Liver (tissue), 8 donors: ENCODE measurements at regions not wholly inside any gene's neighbourhood (a gene's known extent, or its start where the extent isn't known, plus 50 kb on each side); places are given as distances from the start of the nearest gene placed in this dataset.

Source experiments
- DNase-seq: peaks from one replicate; pipeline ENCODE4 v3.0.0-alpha.2; 2017; ENCODE audit warnings: low spot score
- H3K27ac ChIP-seq, 2 donors: one replicate each; pipeline ENCODE4 v1.7.0; 2013; ENCODE audit warnings: inconsistent platforms in 2 of 2, low read length in 2 of 2, control low read depth in 1 of 2, low read depth in 1 of 2, mild to moderate bottlenecking in 1 of 2
- H3K27me3 ChIP-seq, 4 donors: one replicate each; pipeline versions ENCODE4 v1.6.1 to v1.7.0; 2013; ENCODE audit warnings: low read length in 3 of 4, inconsistent platforms in 1 of 4, mild to moderate bottlenecking in 1 of 4, moderate library complexity in 1 of 4; ENCODE audit not compliant: control insufficient read depth in 4 of 4, insufficient read depth in 4 of 4
- H3K36me3 ChIP-seq, 4 donors: one replicate each; pipeline versions ENCODE4 v1.6.1 to v1.7.0; 2013; ENCODE audit warnings: low read length in 3 of 4, mild to moderate bottlenecking in 3 of 4, low read depth in 1 of 4, moderate library complexity in 1 of 4; ENCODE audit not compliant: control insufficient read depth in 4 of 4, insufficient read depth in 3 of 4
- H3K4me1 ChIP-seq, 4 donors: one replicate each; pipeline versions ENCODE4 v1.6.1 to v1.7.0; 2013; ENCODE audit warnings: low read length in 3 of 4, mild to moderate bottlenecking in 3 of 4, moderate library complexity in 1 of 4; ENCODE audit not compliant: control insufficient read depth in 4 of 4, insufficient read depth in 4 of 4
- H3K4me3 ChIP-seq, 3 donors: one replicate each; pipeline versions ENCODE4 v1.6.1 to v1.7.0; 2013; ENCODE audit warnings: low read length in 3 of 3, control low read depth in 1 of 3, low read depth in 1 of 3, mild to moderate bottlenecking in 1 of 3
- H3K9ac ChIP-seq, 2 donors: one replicate each; pipeline ENCODE4 v1.7.0; 2013; ENCODE audit warnings: low read length in 2 of 2, mild to moderate bottlenecking in 2 of 2, moderate library complexity in 2 of 2, control low read depth in 1 of 2, low read depth in 1 of 2
- H3K9me3 ChIP-seq, 4 donors: one replicate each; pipeline versions ENCODE4 v1.6.1 to v1.7.0; 2013; ENCODE audit warnings: low read length in 3 of 4; ENCODE audit not compliant: control insufficient read depth in 4 of 4
- EGR1 ChIP-seq, 2 donors: IDR thresholded peaks; 2 replicates each; pipeline ENCODE4 v1.6.1; 2016 to 2018; ENCODE audit warnings: antibody characterized with exemption in 2 of 2, low read depth in 2 of 2
- FOXA1 ChIP-seq: IDR thresholded peaks from 2 replicates; pipeline ENCODE4 v1.6.1; 2016; ENCODE audit warnings: antibody characterized with exemption
- FOXA2 ChIP-seq: IDR thresholded peaks from 2 replicates; pipeline ENCODE4 v1.6.1; 2016; ENCODE audit warnings: antibody characterized with exemption
- GABPA ChIP-seq, 2 donors: IDR thresholded peaks in 1 of 2; conservative IDR thresholded peaks in 1 of 2; 2 replicates each; pipeline ENCODE4 v1.6.1; 2016; ENCODE audit warnings: antibody characterized with exemption in 2 of 2, mild to moderate bottlenecking in 1 of 2, moderate library complexity in 1 of 2
- HNF4A ChIP-seq, 2 donors: conservative IDR thresholded peaks; 2 replicates each; pipeline ENCODE4 v1.6.1; 2016; ENCODE audit warnings: antibody characterized with exemption in 2 of 2, mild to moderate bottlenecking in 2 of 2
- HNF4G ChIP-seq: IDR thresholded peaks from 2 replicates; pipeline ENCODE4 v1.6.1; 2016; ENCODE audit warnings: antibody characterized with exemption
- JUND ChIP-seq, 2 donors: IDR thresholded peaks; 2 replicates each; pipeline ENCODE4 v1.6.1; 2016; ENCODE audit warnings: antibody characterized with exemption in 2 of 2
- NR2F2 ChIP-seq: IDR thresholded peaks from 2 replicates; pipeline ENCODE4 v1.6.1; 2016; ENCODE audit warnings: antibody characterized with exemption
- RAD21 ChIP-seq, 2 donors: IDR thresholded peaks; 2 replicates each; pipeline ENCODE4 v1.6.1; 2016; ENCODE audit warnings: antibody characterized with exemption in 2 of 2, mild to moderate bottlenecking in 2 of 2
- RXRA ChIP-seq, 2 donors: IDR thresholded peaks; 2 replicates each; pipeline ENCODE4 v1.6.1; 2017 to 2018; ENCODE audit warnings: antibody characterized with exemption in 2 of 2, mild to moderate bottlenecking in 1 of 2
- SP1 ChIP-seq: IDR thresholded peaks from 2 replicates; pipeline ENCODE4 v1.6.1; 2018; ENCODE audit warnings: antibody characterized with exemption, mild to moderate bottlenecking
- TAF1 ChIP-seq: conservative IDR thresholded peaks from 2 replicates; pipeline ENCODE4 v1.6.1; 2016; ENCODE audit warnings: antibody characterized with exemption, mild to moderate bottlenecking
- YY1 ChIP-seq: IDR thresholded peaks from 2 replicates; pipeline ENCODE4 v1.6.1; 2016; ENCODE audit warnings: antibody characterized with exemption, mild to moderate bottlenecking
- WGBS: extraction: QIAGEN DNeasy Blood & Tissue Kit; methylation state at CpG from one replicate; pipeline ENCODE4 v1.1.7; 2013; 5-methylcytosine and 5-hydroxymethylcytosine counted together
- TF ChIP-seq, protein P1 (sequence below): IDR thresholded peaks from 2 replicates; pipeline ENCODE4 v1.6.1; 2016; ENCODE audit warnings: antibody characterized with exemption
- TF ChIP-seq, protein P2 (sequence below): IDR thresholded peaks from 2 replicates; pipeline ENCODE4 v1.6.1; 2016; ENCODE audit warnings: antibody characterized with exemption, mild to moderate bottlenecking
- TF ChIP-seq, protein P3 (sequence below): IDR thresholded peaks from 2 replicates; pipeline ENCODE4 v1.6.1; 2016; ENCODE audit warnings: antibody characterized with exemption
- TF ChIP-seq, protein P4 (sequence below): IDR thresholded peaks from 2 replicates; pipeline ENCODE4 v1.6.1; 2016; ENCODE audit warnings: antibody characterized with exemption
- TF ChIP-seq, protein P5 (sequence below): fragments of 150-350 bp; IDR thresholded peaks from 2 replicates; pipeline ENCODE4 v1.5.1; 2017; ENCODE audit warnings: improper control_type of control experiment, low read depth, low read length; ENCODE audit not compliant: missing input control
- donor health status: healthy.
- donor health status: healthy.
- donor health status: healthy.
- donor health status: healthy.
- donor health status: healthy.

DNA sequence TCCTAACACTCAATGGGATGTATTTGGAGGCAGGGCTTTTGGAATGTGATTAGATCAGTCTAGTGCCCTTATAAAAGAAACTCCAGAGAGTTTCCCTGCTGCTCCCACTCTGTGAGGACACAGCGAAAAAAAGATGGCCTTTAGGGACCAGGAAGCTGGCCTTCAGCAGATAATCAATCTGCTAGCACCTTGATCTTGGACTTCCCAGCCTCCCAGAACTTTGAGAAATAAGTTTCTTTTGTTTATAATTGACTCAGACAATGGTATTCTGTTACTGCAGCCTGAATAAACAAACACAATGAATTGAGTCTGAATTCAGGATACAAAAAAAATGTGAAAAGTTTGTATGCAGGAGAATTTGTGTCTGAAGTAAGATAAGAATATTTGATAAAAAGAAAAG is 842.1 kb downstream of the FSTL5 start:
- Histone ChIP-seq H3K4me1 (no peaks in the 10 kb centered on the region), H3K27ac (no peak overlapping the region), H3K27me3 (peaks cover 0 to 3% (median 0%) of the 10 kb centered on the region in 4 donors), H3K9me3 (no peaks in the 10 kb centered on the region), H3K36me3 (no peaks in the 10 kb centered on the region), H3K9ac (no peak overlapping the region), H3K4me3 (no peak overlapping the region)
- no peak for DNase-seq
- TF ChIP-seq JUND (IDR thresholded peaks at IDR 0.05) (no peak), HNF4G (no peak), RXRA (IDR thresholded peaks at IDR 0.05) (no peak), TAF1 (no peak), SP1 (no peak), RAD21 (IDR thresholded peaks at IDR 0.05) (no peak), YY1 (no peak), HNF4A (conservative IDR thresholded peaks at IDR 0.05) (no peak), GABPA (IDR thresholded peaks at IDR 0.05 in 1 of 2, conservative IDR thresholded peaks at IDR 0.05 in 1 of 2) (no peak), FOXA2 (no peak), EGR1 (IDR thresholded peaks at IDR 0.05; ENCODE audit: low read depth in 2 of 2) (no peak), NR2F2 (no peak), FOXA1 (no peak)
- TF ChIP-seq, protein P1, sequence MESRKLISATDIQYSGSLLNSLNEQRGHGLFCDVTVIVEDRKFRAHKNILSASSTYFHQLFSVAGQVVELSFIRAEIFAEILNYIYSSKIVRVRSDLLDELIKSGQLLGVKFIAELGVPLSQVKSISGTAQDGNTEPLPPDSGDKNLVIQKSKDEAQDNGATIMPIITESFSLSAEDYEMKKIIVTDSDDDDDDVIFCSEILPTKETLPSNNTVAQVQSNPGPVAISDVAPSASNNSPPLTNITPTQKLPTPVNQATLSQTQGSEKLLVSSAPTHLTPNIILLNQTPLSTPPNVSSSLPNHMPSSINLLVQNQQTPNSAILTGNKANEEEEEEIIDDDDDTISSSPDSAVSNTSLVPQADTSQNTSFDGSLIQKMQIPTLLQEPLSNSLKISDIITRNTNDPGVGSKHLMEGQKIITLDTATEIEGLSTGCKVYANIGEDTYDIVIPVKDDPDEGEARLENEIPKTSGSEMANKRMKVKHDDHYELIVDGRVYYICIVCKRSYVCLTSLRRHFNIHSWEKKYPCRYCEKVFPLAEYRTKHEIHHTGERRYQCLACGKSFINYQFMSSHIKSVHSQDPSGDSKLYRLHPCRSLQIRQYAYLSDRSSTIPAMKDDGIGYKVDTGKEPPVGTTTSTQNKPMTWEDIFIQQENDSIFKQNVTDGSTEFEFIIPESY = no peak
- TF ChIP-seq, protein P2, sequence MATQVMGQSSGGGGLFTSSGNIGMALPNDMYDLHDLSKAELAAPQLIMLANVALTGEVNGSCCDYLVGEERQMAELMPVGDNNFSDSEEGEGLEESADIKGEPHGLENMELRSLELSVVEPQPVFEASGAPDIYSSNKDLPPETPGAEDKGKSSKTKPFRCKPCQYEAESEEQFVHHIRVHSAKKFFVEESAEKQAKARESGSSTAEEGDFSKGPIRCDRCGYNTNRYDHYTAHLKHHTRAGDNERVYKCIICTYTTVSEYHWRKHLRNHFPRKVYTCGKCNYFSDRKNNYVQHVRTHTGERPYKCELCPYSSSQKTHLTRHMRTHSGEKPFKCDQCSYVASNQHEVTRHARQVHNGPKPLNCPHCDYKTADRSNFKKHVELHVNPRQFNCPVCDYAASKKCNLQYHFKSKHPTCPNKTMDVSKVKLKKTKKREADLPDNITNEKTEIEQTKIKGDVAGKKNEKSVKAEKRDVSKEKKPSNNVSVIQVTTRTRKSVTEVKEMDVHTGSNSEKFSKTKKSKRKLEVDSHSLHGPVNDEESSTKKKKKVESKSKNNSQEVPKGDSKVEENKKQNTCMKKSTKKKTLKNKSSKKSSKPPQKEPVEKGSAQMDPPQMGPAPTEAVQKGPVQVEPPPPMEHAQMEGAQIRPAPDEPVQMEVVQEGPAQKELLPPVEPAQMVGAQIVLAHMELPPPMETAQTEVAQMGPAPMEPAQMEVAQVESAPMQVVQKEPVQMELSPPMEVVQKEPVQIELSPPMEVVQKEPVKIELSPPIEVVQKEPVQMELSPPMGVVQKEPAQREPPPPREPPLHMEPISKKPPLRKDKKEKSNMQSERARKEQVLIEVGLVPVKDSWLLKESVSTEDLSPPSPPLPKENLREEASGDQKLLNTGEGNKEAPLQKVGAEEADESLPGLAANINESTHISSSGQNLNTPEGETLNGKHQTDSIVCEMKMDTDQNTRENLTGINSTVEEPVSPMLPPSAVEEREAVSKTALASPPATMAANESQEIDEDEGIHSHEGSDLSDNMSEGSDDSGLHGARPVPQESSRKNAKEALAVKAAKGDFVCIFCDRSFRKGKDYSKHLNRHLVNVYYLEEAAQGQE = no peak
- TF ChIP-seq, protein P3, sequence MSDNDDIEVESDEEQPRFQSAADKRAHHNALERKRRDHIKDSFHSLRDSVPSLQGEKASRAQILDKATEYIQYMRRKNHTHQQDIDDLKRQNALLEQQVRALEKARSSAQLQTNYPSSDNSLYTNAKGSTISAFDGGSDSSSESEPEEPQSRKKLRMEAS = no peak
- TF ChIP-seq, protein P4, sequence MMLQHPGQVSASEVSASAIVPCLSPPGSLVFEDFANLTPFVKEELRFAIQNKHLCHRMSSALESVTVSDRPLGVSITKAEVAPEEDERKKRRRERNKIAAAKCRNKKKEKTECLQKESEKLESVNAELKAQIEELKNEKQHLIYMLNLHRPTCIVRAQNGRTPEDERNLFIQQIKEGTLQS = no peak
- TF ChIP-seq, protein P5, sequence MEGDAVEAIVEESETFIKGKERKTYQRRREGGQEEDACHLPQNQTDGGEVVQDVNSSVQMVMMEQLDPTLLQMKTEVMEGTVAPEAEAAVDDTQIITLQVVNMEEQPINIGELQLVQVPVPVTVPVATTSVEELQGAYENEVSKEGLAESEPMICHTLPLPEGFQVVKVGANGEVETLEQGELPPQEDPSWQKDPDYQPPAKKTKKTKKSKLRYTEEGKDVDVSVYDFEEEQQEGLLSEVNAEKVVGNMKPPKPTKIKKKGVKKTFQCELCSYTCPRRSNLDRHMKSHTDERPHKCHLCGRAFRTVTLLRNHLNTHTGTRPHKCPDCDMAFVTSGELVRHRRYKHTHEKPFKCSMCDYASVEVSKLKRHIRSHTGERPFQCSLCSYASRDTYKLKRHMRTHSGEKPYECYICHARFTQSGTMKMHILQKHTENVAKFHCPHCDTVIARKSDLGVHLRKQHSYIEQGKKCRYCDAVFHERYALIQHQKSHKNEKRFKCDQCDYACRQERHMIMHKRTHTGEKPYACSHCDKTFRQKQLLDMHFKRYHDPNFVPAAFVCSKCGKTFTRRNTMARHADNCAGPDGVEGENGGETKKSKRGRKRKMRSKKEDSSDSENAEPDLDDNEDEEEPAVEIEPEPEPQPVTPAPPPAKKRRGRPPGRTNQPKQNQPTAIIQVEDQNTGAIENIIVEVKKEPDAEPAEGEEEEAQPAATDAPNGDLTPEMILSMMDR = no peak
- 73% methylated on average over 1 of the region's 1 CpG for WGBS
